HT-29 (cell line): ENCODE measurements at regions not wholly inside any gene's neighbourhood (a gene's known extent, or its start where the extent isn't known, plus 50 kb on each side); places are given as distances from the start of the nearest gene placed in this dataset.
"Not testable (repeated sequence)": the region's sequence is repeated elsewhere in the genome, so short reads cannot be mapped to it uniquely, and the experiment has no call there.

Experiments
- DNase-seq: peaks from one replicate; pipeline ENCODE4 v3.0.0-alpha.2; 2015; ENCODE audit warnings: low spot score

GRCh38 chr15:22519213-22519612 is 60.5 kb downstream of the GOLGA6L22 start:
- not testable (repeated sequence) for DNase-seq

- DNase-seq = not testable (repeated sequence)
Measured at GRCh38 chr15:22526537-22526936, 67.8 kb downstream of the GOLGA6L22 start.

GRCh38 chr15:22527016-22527415 is 68.3 kb downstream of the GOLGA6L22 start:
- not testable (repeated sequence) for DNase-seq

- DNase-seq = not testable (repeated sequence)
Measured at GRCh38 chr15:22529200-22529599, 70.5 kb downstream of the GOLGA6L22 start.

GRCh38 chr15:22559701-22560100 is 101.0 kb downstream of the GOLGA6L22 start:
- not testable (repeated sequence) for DNase-seq

GRCh38 chr15:22561716-22562115 is 103.0 kb downstream of the GOLGA6L22 start:
- not testable (repeated sequence) for DNase-seq

GRCh38 chr15:22566510-22566909 is 107.8 kb downstream of the GOLGA6L22 start:
- not testable (repeated sequence) for DNase-seq

GRCh38 chr15:22569486-22569885 is 110.8 kb downstream of the GOLGA6L22 start:
- DNase-seq = not testable (repeated sequence)

GRCh38 chr15:22572152-22572735 is 113.5 kb downstream of the GOLGA6L22 start:
- not testable (repeated sequence) for DNase-seq

GRCh38 chr15:22572792-22573191 is 114.1 kb downstream of the GOLGA6L22 start:
- not testable (repeated sequence) for DNase-seq

GRCh38 chr15:22577828-22578227 is 119.1 kb downstream of the GOLGA6L22 start:
- not testable (repeated sequence) for DNase-seq

GRCh38 chr15:22579213-22579612 is 120.5 kb downstream of the GOLGA6L22 start:
- not testable (repeated sequence) for DNase-seq

GRCh38 chr15:22587391-22587790 is 128.7 kb downstream of the GOLGA6L22 start:
- DNase-seq = not testable (repeated sequence)

GRCh38 chr15:22598552-22598951 is 139.8 kb downstream of the GOLGA6L22 start:
- not testable (repeated sequence) for DNase-seq

- peak; percentile 72 for DNase-seq
Measured at GRCh38 chr15:22599526-22600320, 141.0 kb downstream of the GOLGA6L22 start.

- DNase-seq = not testable (repeated sequence)
Measured at GRCh38 chr15:22616976-22617375, 158.3 kb downstream of the GOLGA6L22 start.

GRCh38 chr15:22631789-22632188 is 154.7 kb upstream of the NIPA1 start:
- not testable (repeated sequence) for DNase-seq

GRCh38 chr15:22639983-22640382 is 146.5 kb upstream of the NIPA1 start:
- DNase-seq = not testable (repeated sequence)

- DNase-seq = not testable (repeated sequence)
Measured at GRCh38 chr15:22649458-22649857, 137.0 kb upstream of the NIPA1 start.

- DNase-seq = not testable (repeated sequence)
Measured at GRCh38 chr15:22651179-22651578, 135.3 kb upstream of the NIPA1 start.

- DNase-seq = not testable (repeated sequence)
Measured at GRCh38 chr15:22664294-22665058, 122.0 kb upstream of the NIPA1 start.
